ENCODE measurements at regions not wholly inside any gene's neighbourhood (a gene's known extent, or its start where the extent isn't known, plus 50 kb on each side); places are given as distances from the start of the nearest gene placed in this dataset.

- H3K23ac ChIP-seq (ENCODE audit: insufficient read length, low read depth, low read length): no peak overlapping the region
- H3K79me1 ChIP-seq (ENCODE audit: insufficient read depth, low read depth, low read length, poor library complexity, severe bottlenecking): no peaks in the 10 kb centered on the region
- no peak overlapping the region for H3K9ac ChIP-seq (ENCODE audit: extremely low read depth, insufficient read length, low read length)
- H3K79me2 ChIP-seq (ENCODE audit: insufficient read depth, low read length): no peaks in the 10 kb centered on the region
- H2BK15ac ChIP-seq (ENCODE audit: low read depth, low read length): no peak overlapping the region
- no peak for DNase-seq
- H4K5ac ChIP-seq (ENCODE audit: insufficient read length, low read depth, low read length): no peak overlapping the region
- H3K4me2 ChIP-seq (ENCODE audit: insufficient read depth, insufficient read length, low read length): no peak overlapping the region
- H3K23me2 ChIP-seq (ENCODE audit: insufficient read length, low read depth, low read length, poor library complexity, severe bottlenecking): no peaks in the 10 kb centered on the region
- no peaks in the 10 kb centered on the region for H3K27me3 ChIP-seq (ENCODE audit: insufficient read depth, low read length)
- no peak overlapping the region for H4K8ac ChIP-seq (replicated peaks; ENCODE audit: insufficient read length, low read depth, low read length)
- no peak overlapping the region for H2BK12ac ChIP-seq (ENCODE audit: insufficient read length, low read depth, low read length)
- H3K56ac ChIP-seq (ENCODE audit: insufficient read length, low read depth, low read length): no peak overlapping the region
- no peaks in the 10 kb centered on the region for H3K9me3 ChIP-seq (ENCODE audit: control insufficient read depth, low read depth, low read length)
- no peak overlapping the region for H3K4ac ChIP-seq (ENCODE audit: low read depth, low read length)
- no peak for TF ChIP-seq CTCF (conservative IDR thresholded peaks at IDR 0.05)
- no peak overlapping the region for H3K18ac ChIP-seq (ENCODE audit: insufficient read length, low read depth, low read length)
- no peak overlapping the region for H3T11ph ChIP-seq (ENCODE audit: low read length)
- Mint-ChIP-seq H3K36me3 (ENCODE audit: insufficient read depth in 1 of 3, low read depth in 3 of 3) (peaks cover 4 to 17% (median 7%) of the 10 kb centered on the region in 3 experiments; a peak in 6 of 7 replicates), H3K27me3 (ENCODE audit: low read depth) (no peaks in the 10 kb centered on the region), H3K4me1 (peaks cover 0 to 9% of the 10 kb centered on the region in 2 experiments; a peak in 2 of 4 replicates), H3K4me3 (no peak overlapping the region), H3K27ac (no peak overlapping the region), H3K9me3 (peaks cover 15 to 20% of the 10 kb centered on the region in 2 experiments)
- H3K14ac ChIP-seq (ENCODE audit: insufficient read depth, low read length): no peak overlapping the region
- H3K27ac ChIP-seq (ENCODE audit: insufficient read length, low read depth, low read length): no peak overlapping the region
- H2BK120ac ChIP-seq (ENCODE audit: low read depth, low read length, poor library complexity, severe bottlenecking): no peak overlapping the region
- H3K4me1 ChIP-seq (ENCODE audit: insufficient read depth, low read length): no peaks in the 10 kb centered on the region
- no peak overlapping the region for H2BK5ac ChIP-seq (ENCODE audit: insufficient read length, low read length)
- H2AK5ac ChIP-seq (ENCODE audit: insufficient read length, low read length): no peak overlapping the region
- H2AFZ ChIP-seq (ENCODE audit: low read length): no peak overlapping the region
- H4K20me1 ChIP-seq (ENCODE audit: control insufficient read depth, insufficient read depth, insufficient read length): no peaks in the 10 kb centered on the region
- H4K91ac ChIP-seq (ENCODE audit: insufficient read length, low read depth, low read length): no peak overlapping the region
- H2BK20ac ChIP-seq (ENCODE audit: low read depth, low read length, poor library complexity, severe bottlenecking): no peak overlapping the region
- no CpG with 5 or more reads among the region's 2 CpGs for WGBS (ENCODE audit: extremely low coverage, insufficient read length, low lambda C conversion rate)
Observed at GRCh38 chr2:150389447-150389846, 98.0 kb downstream of the RND3 start.
